Ovary (tissue), 7 donors: ENCODE measurements at regions not wholly inside any gene's neighbourhood (a gene's known extent, or its start where the extent isn't known, plus 50 kb on each side); places are given as distances from the start of the nearest gene placed in this dataset.

Experiments used
- DNase-seq, 5 donors: peaks; one replicate each; pipeline ENCODE4 v3.0.0-alpha.2; 2019 to 2020
- H3K27ac ChIP-seq, 2 donors: fragments of 200-600 bp; one replicate each; pipeline versions ENCODE4 v1.5.1 to v1.8.0; 2019 to 2022
- H3K27me3 ChIP-seq: fragments of 200-600 bp; one replicate; pipeline ENCODE4 v1.8.0; 2022
- H3K36me3 ChIP-seq: fragments of 200-600 bp; sonication (generic); one replicate; pipeline ENCODE4 v1.5.1; 2019
- H3K4me1 ChIP-seq: one replicate; pipeline ENCODE4 v1.8.1; 2013; ENCODE audit warnings: mild to moderate bottlenecking, moderate library complexity; ENCODE audit not compliant: insufficient read depth
- H3K4me3 ChIP-seq: fragments of 200-600 bp; sonication (generic); one replicate; pipeline ENCODE4 v1.5.1; 2017
- H3K9me3 ChIP-seq, 2 donors: fragments of 200-600 bp in 1 of 2; sonication (generic) in 1 of 2; one replicate each; pipeline versions ENCODE4 v1.5.1 to v1.8.1; 2013 to 2019; ENCODE audit warnings: mild to moderate bottlenecking in 1 of 2, moderate library complexity in 1 of 2
- CTCF ChIP-seq, 3 donors: fragments of 450-650 bp in 2 of 3; fragments of 200-600 bp in 1 of 3; IDR thresholded peaks; one replicate each; pipeline versions ENCODE4 v1.5.1 to v1.8.0; 2016 to 2022; ENCODE audit warnings: antibody characterized with exemption in 3 of 3, mild to moderate bottlenecking in 1 of 3
- EP300 ChIP-seq: sonication (generic); formaldehyde crosslinking; IDR thresholded peaks from one replicate; pipeline ENCODE4 v1.6.1; 2017; ENCODE audit warnings: antibody characterized with exemption
- POLR2A ChIP-seq: fragments of 450-650 bp; IDR thresholded peaks from one replicate; pipeline ENCODE4 v1.6.1; 2017; ENCODE audit warnings: antibody characterized with exemption, mild to moderate bottlenecking, moderate library complexity
- WGBS, 3 donors: extraction: QIAGEN DNeasy Blood & Tissue Kit in 1 of 3; methylation state at CpG; one replicate each; pipeline versions ENCODE4 v1.1.5 to v1.1.7; 2013 to 2017; 5-methylcytosine and 5-hydroxymethylcytosine counted together
- intact Hi-C, 4 donors: fragments of 100-400 bp; cut with DNase I; formaldehyde crosslinking; loops; one replicate each; pipeline versions ENCODE4 v1.11.0 to v1.15.1; 2022 to 2023
- donor health status: DM: no; HTN: no; CAD: no; lungs with moderate emphysema.
- donor health status: DM: no; HTN: no; CAD: no.
- donor health status: Bipolar disorder and iron deficiency.
- donor health status: DM: no; HTN: no; CAD: no.
- donor health status: DM: yes; HTN: yes; CAD: no.

DNA sequence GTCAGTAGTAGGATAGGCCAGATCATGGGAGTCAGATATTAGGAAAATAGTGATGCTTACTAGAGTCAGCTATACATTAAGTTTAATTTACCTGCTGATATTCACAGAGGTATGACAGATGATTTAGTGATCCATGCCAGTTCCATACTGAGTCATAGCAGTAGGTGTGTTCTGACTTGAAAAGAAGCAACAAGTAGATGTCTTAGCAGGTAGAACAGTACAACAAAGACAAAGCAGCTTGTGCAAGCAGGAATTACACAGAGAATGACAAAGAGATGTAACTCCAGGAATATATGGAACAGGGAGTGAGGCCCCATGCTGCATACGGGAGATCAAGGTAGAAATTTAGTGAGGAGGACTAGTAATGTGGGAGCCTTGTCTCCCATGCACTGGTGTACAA is 556.9 kb downstream of the SLC16A7 start:
- Histone ChIP-seq H3K27ac (no peak overlapping the region), H3K27me3 (no peaks in the 10 kb centered on the region), H3K9me3 (no peaks in the 10 kb centered on the region), H3K4me1 (no peaks in the 10 kb centered on the region), H3K36me3 (no peaks in the 10 kb centered on the region), H3K4me3 (no peak overlapping the region)
- no peak for TF ChIP-seq EP300
- TF ChIP-seq CTCF (IDR thresholded peaks at IDR 0.05) = no peak
- TF ChIP-seq POLR2A = no peak
- no peak for DNase-seq
- WGBS, 3 donors = 62 to 83% (median 83%) methylated on average over 1 of the region's 1 CpG
- intact Hi-C loops = no loop called here

- Histone ChIP-seq H3K4me3 (no peak overlapping the region), H3K27me3 (no peaks in the 10 kb centered on the region), H3K36me3 (no peaks in the 10 kb centered on the region), H3K9me3 (no peaks in the 10 kb centered on the region), H3K27ac (no peak overlapping the region), H3K4me1 (no peaks in the 10 kb centered on the region)
- no peak for DNase-seq
- TF ChIP-seq EP300 = no peak
- TF ChIP-seq POLR2A = no peak
- no peak for TF ChIP-seq CTCF (IDR thresholded peaks at IDR 0.05)
- intact Hi-C loops = no loop called here
- 96 to 97% (median 97%) methylated on average over 1 of the region's 1 CpG for WGBS, 3 donors
These were observed 563.9 kb downstream of the SLC16A7 start for GRCh38 chr12:60159761-60160160.

DNA sequence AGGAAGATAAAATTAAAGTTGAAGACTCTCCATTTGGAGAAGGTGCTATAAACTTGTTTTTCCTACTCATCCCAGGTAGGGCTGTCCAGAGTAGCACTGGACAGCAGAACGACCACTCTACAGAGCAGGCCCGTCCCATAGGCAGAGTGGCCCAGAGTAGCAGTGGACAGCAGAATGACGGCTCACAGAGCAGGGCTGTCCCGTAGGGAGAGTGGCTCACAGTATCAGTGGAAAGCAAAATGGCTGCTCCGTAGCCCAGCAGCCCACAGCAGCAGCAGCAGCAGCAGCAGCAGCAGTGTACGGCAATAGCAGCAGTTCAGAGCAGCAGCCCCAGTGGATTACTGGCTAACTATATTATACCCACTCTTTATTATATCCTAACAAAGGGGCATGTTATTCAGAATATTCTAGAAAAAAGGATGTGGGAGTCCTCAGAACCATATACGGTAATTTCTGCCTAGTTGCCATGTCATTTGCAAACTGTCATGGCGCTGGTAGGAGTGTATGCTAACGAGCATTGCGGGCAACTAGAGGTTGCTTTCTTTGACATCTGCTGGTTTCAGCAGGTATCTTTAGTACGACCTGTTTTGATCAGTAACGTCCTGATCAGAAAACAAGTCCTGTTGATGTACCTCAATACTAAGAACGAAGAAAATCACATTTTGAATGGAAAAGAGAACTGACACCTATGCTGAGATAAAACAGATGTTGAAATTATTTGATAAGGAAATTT is 567.3 kb downstream of the SLC16A7 start:
- Histone ChIP-seq H3K4me3 (no peak overlapping the region), H3K4me1 (no peaks in the 10 kb centered on the region), H3K27me3 (no peaks in the 10 kb centered on the region), H3K9me3 (no peaks in the 10 kb centered on the region), H3K27ac (no peak overlapping the region), H3K36me3 (no peaks in the 10 kb centered on the region)
- TF ChIP-seq EP300 (no peak), CTCF (IDR thresholded peaks at IDR 0.05) (no peak)
- WGBS, 3 donors = 81 to 88% (median 84%) methylated on average over 13 of the region's 13 CpGs
- intact Hi-C loops = no loop called here
- DNase-seq = no peak

DNA sequence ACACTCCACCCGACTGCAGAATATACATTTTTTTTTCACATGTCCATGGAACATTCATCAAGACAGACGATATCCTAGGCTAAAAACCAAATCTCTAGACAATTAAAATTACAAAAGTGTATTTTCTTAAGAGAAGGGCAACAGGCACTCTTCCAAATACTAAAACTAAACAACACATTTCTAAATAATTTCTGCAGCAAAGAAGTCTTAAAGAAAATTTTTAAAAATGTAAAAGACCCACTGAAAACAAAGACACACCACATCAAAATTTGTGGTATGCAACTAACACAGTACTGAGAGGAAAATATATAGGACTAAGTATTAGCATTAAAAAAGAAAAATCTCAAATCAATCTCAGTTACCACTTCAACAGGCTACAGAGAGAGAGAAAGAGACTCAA is 570.0 kb downstream of the SLC16A7 start:
- Histone ChIP-seq H3K27ac (no peak overlapping the region), H3K4me3 (no peak overlapping the region), H3K9me3 (no peaks in the 10 kb centered on the region), H3K27me3 (no peaks in the 10 kb centered on the region), H3K36me3 (no peaks in the 10 kb centered on the region), H3K4me1 (no peaks in the 10 kb centered on the region)
- TF ChIP-seq POLR2A = no peak
- TF ChIP-seq EP300 = no peak
- no peak for TF ChIP-seq CTCF (IDR thresholded peaks at IDR 0.05)
- intact Hi-C loops = no loop called here
- no peak for DNase-seq
- WGBS, 3 donors = 53% methylated on average over 2 of the region's 2 CpGs
